Mammary epithelial cell (primary cell): ENCODE measurements at regions not wholly inside any gene's neighbourhood (a gene's known extent, or its start where the extent isn't known, plus 50 kb on each side); places are given as distances from the start of the nearest gene placed in this dataset.

Source experiments
- CTCF ChIP-seq, 2 donors: IDR thresholded peaks in 1 of 2; conservative IDR thresholded peaks in 1 of 2; 2 replicates each; pipeline ENCODE4 v1.5.1; 2011 to 2012; ENCODE audit warnings: inconsistent platforms in 2 of 2, low read length in 2 of 2, mild to moderate bottlenecking in 2 of 2, control low read depth in 1 of 2, low read depth in 1 of 2; ENCODE audit not compliant: insufficient read depth in 1 of 2; ENCODE audit errors: extremely low read depth in 1 of 2
- EZH2 ChIP-seq: IDR thresholded peaks from 2 replicates; pipeline ENCODE4 v1.6.1; 2012; ENCODE audit warnings: low read length, inconsistent platforms, borderline replicate concordance

GRCh38 chr1:94708299-94708685, 111.9 kb upstream of the SLC44A3 start:
- no peak for TF ChIP-seq CTCF (conservative IDR thresholded peaks at IDR 0.05 in 1 of 2, IDR thresholded peaks at IDR 0.05 in 1 of 2; ENCODE audit: extremely low read depth in 1 of 2, insufficient read depth in 1 of 2, low read depth in 1 of 2, low read length in 2 of 2)
- TF ChIP-seq EZH2 = no peak
